B cell (primary cell): ENCODE measurements at regions not wholly inside any gene's neighbourhood (a gene's known extent, or its start where the extent isn't known, plus 50 kb on each side); places are given as distances from the start of the nearest gene placed in this dataset.
"Not testable (repeated sequence)": the region's sequence is repeated elsewhere in the genome, so short reads cannot be mapped to it uniquely, and the experiment has no call there.

ENCODE experiments used
- ATAC-seq: fragments of 200-7000 bp; cut with Tn5 transposase; one replicate; pipeline ENCODE4 v1.10.0; 2021; ENCODE audit warnings: low read depth, mild to moderate bottlenecking, moderate number of reproducible peaks, moderate library complexity
- CTCF ChIA-PET: fragments of 350-600 bp; sonication (Branson Sonifier 250); formaldehyde crosslinking; loops from one replicate; lab custom pipeline; 2021; ENCODE audit warnings: antibody characterized with exemption, inconsistent platforms; lab: Charles Lee
- POLR2A ChIA-PET: fragments of 350-600 bp; sonication (Branson Sonifier 250); formaldehyde crosslinking; loops from one replicate; lab custom pipeline; 2021; ENCODE audit warnings: antibody characterized with exemption; lab: Charles Lee
- DNase-seq: peaks from one replicate; pipeline ENCODE4 v3.0.0; 2013
- H2AFZ ChIP-seq: 2 replicates; pipeline ENCODE4 v1.6.1; 2012; ENCODE audit warnings: mild to moderate bottlenecking, low read depth, low read length; ENCODE audit not compliant: insufficient read depth, poor library complexity, severe bottlenecking
- H3K27ac ChIP-seq, 2 donors: 1 replicate in 1 of 2; 2 replicates in 1 of 2; pipeline ENCODE4 v1.5.1; 2012 to 2013; ENCODE audit warnings: low read length in 2 of 2, mild to moderate bottlenecking in 2 of 2, moderate library complexity in 1 of 2
- H3K27me3 ChIP-seq, 4 experiments: fragments of 200-600 bp in 1 of 4; sonication (generic) in 1 of 4; replicated peaks in 1 of 4; 1 replicate in 2 of 4; 2 replicates in 2 of 4; pipeline versions ENCODE4 v1.6.1 to v1.7.0; 2013 to 2016; ENCODE audit warnings: low read length in 3 of 4, mild to moderate bottlenecking in 2 of 4, mixed read lengths in 1 of 4, moderate library complexity in 1 of 4; ENCODE audit not compliant: insufficient read depth in 4 of 4, control insufficient read depth in 3 of 4; ENCODE audit errors: control extremely low read depth in 1 of 4
- H3K36me3 ChIP-seq, 2 experiments: replicated peaks in 1 of 2; 1 replicate in 1 of 2; 2 replicates in 1 of 2; pipeline versions ENCODE4 v1.6.1 to v1.7.1; 2013; ENCODE audit warnings: low read length in 1 of 2; ENCODE audit not compliant: insufficient read depth in 2 of 2, control insufficient read depth in 1 of 2; ENCODE audit errors: control extremely low read depth in 1 of 2, extremely low read depth in 1 of 2
- H3K4me1 ChIP-seq, 2 donors: fragments of 200-600 bp in 1 of 2; sonication (generic) in 1 of 2; 1 replicate in 1 of 2; 2 replicates in 1 of 2; pipeline versions ENCODE4 v1.5.1 to v1.6.1; 2013 to 2017; ENCODE audit warnings: low read length in 2 of 2; ENCODE audit not compliant: control insufficient read depth in 2 of 2, insufficient read depth in 2 of 2
- H3K4me2 ChIP-seq: replicated peaks from 2 replicates; pipeline ENCODE3; 2012; ENCODE audit warnings: mild to moderate bottlenecking, low read depth, low read length; ENCODE audit not compliant: poor library complexity, severe bottlenecking
- H3K4me3 ChIP-seq, 5 experiments: fragments of 200-600 bp in 1 of 5; sonication (generic) in 1 of 5; 1 replicate in 3 of 5; 2 replicates in 2 of 5; pipeline versions ENCODE4 v1.5.1 to v1.7.0; 2011 to 2016; ENCODE audit warnings: low read length in 4 of 5, mild to moderate bottlenecking in 4 of 5, low read depth in 2 of 5, control low read depth in 1 of 5, moderate library complexity in 1 of 5; ENCODE audit not compliant: insufficient read depth in 1 of 5; ENCODE audit errors: control extremely low read depth in 1 of 5, extremely low read depth in 1 of 5
- H3K79me2 ChIP-seq: fragments of 200-600 bp; sonication (generic); one replicate; pipeline ENCODE4 v1.6.0; 2016; ENCODE audit warnings: low read length; ENCODE audit not compliant: control insufficient read depth, insufficient read depth
- H3K9ac ChIP-seq: fragments of 200-600 bp; sonication (generic); 2 replicates; pipeline ENCODE4 v1.6.1; 2017; ENCODE audit warnings: mild to moderate bottlenecking, low read length, moderate library complexity
- H3K9me3 ChIP-seq, 3 donors: one replicate each; pipeline versions ENCODE4 v1.6.1 to v1.7.1; 2013; ENCODE audit warnings: low read length in 2 of 3; ENCODE audit not compliant: control insufficient read depth in 2 of 3, insufficient read depth in 1 of 3; ENCODE audit errors: control extremely low read depth in 1 of 3
- H4K20me1 ChIP-seq: 2 replicates; pipeline ENCODE4 v1.6.0; 2012; ENCODE audit warnings: mild to moderate bottlenecking, low read length; ENCODE audit not compliant: insufficient read depth, control insufficient read depth, poor library complexity, severe bottlenecking
- H3K27ac Mint-ChIP-seq: one replicate; pipeline ENCODE4 v1.8.0; 2021; ENCODE audit warnings: mixed read lengths
- H3K27me3 Mint-ChIP-seq: one replicate; pipeline ENCODE4 v1.8.0; 2021; ENCODE audit warnings: mixed read lengths
- H3K4me1 Mint-ChIP-seq: one replicate; pipeline ENCODE4 v1.8.0; 2021; ENCODE audit warnings: mixed read lengths
- H3K4me3 Mint-ChIP-seq: one replicate; pipeline ENCODE4 v1.8.0; 2021; ENCODE audit warnings: mixed read lengths
- H3K9me3 Mint-ChIP-seq: one replicate; pipeline ENCODE4 v1.8.0; 2022; ENCODE audit warnings: mixed read lengths; ENCODE audit not compliant: insufficient read depth
- WGBS: methylation state at CpG from one replicate; pipeline ENCODE4 v1.1.5; 2013; ENCODE audit warnings: missing lambda C conversion rate; ENCODE audit not compliant: insufficient coverage; 5-methylcytosine and 5-hydroxymethylcytosine counted together
- intact Hi-C: fragments of 100-400 bp; cut with micrococcal nuclease; formaldehyde crosslinking; loops from one replicate; pipeline ENCODE4 v1.10.0; 2022

DNA sequence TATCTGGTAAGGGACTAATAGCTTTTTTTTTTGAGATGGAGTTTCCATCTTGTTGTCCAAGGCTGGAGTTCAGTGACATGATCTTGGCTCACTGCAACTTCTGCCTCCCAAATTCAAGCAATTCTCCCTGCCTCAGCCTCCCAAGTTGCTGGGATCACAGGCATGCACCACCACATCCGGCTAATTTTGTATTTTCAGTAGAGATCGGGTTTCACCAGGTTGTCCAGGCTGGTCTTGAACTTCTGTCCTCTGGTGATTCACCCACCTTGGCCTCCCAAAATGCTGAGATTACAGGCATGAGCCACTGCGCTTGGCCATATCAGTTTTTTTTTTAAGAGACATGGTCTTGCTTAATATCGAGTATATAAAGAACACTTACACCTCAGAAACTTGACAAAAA is 4797.3 kb upstream of the OR11H1 start:
- H3K4me2 ChIP-seq, ATAC-seq, intact Hi-C loops, H3K4me1 ChIP-seq, H3K4me1 Mint-ChIP-seq, POLR2A ChIA-PET, H3K4me3 Mint-ChIP-seq, CTCF ChIA-PET, H3K27ac Mint-ChIP-seq, H2AFZ ChIP-seq, H3K4me3 ChIP-seq, H3K27ac ChIP-seq, H3K9ac ChIP-seq, H4K20me1 ChIP-seq, H3K36me3 ChIP-seq, H3K27me3 Mint-ChIP-seq, DNase-seq, H3K79me2 ChIP-seq, H3K27me3 ChIP-seq: not testable (repeated sequence)
- 88% methylated on average over 4 of the region's 4 CpGs for WGBS
- H3K9me3 Mint-ChIP-seq: peaks cover 44% of the 10 kb centered on the region
- peaks cover 0 to 55% (median 45%) of the 10 kb centered on the region in 3 donors for H3K9me3 ChIP-seq

DNA sequence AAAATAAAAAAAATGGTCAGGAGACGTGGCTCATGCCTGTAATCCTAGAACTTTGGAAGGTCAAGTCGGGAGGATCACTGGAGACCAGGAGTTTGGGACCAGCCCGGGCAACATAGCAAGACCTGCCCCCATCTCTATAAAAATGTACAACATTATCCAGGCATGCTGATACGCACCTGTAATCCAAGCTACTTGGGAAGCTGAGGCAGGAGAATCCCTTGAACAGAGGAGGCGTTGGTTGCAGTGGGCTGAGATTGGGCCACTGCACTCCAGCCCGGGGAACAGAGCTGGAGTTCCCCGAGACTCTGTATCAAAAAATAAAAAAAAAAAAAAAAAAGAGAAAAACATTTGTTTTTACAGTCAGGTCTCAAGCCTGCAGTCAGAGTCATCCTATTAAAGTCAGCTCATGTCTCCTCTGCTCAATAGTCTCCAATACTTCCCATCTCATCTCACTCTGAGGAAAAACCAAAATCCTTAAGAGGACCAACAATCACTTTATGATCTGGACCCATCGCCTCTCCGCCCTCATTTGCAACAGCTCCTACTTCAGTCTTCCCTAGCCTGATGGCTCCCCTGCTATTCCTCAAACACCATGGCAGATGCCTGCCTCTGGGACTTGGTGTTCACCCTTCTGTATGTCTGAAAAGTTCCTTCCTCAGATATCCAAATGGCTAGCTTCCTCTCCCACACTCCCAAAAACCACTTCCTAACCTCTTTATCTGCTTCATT is 4796.6 kb upstream of the OR11H1 start:
- H3K27ac ChIP-seq, CTCF ChIA-PET, H3K4me1 Mint-ChIP-seq, H2AFZ ChIP-seq, H3K4me3 Mint-ChIP-seq, H3K36me3 ChIP-seq, H3K27me3 Mint-ChIP-seq, H3K27me3 ChIP-seq, ATAC-seq, intact Hi-C loops, POLR2A ChIA-PET, H3K9ac ChIP-seq, H3K79me2 ChIP-seq, DNase-seq, H4K20me1 ChIP-seq, H3K4me1 ChIP-seq, H3K27ac Mint-ChIP-seq, H3K4me3 ChIP-seq, H3K4me2 ChIP-seq: not testable (repeated sequence)
- WGBS: 77% methylated on average over 9 of the region's 9 CpGs
- peaks cover 44% of the 10 kb centered on the region for H3K9me3 Mint-ChIP-seq
- H3K9me3 ChIP-seq: peaks cover 0 to 48% (median 45%) of the 10 kb centered on the region in 3 donors

DNA sequence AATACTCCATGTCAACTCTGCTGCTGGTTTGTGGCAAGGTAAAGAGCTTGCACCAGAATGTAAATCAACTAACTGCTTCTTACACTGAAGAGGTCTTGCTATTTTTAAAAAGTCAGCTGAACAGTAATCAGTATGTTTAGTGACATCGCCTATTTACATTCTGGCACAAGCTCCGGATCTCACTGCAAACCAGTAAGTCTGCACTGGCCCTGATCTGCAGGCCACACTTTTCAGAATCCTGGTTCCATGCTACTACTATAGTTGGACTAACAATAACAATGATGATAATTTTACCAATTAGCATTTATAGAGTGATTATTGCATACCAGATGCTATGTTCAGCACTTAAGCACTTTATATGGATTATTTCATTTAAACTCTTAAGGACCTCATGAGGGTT is 4792.9 kb upstream of the OR11H1 start:
- H3K79me2 ChIP-seq, POLR2A ChIA-PET, H3K27ac ChIP-seq, H3K4me3 Mint-ChIP-seq, ATAC-seq, H3K36me3 ChIP-seq, H2AFZ ChIP-seq, H3K4me1 Mint-ChIP-seq, intact Hi-C loops, H4K20me1 ChIP-seq, H3K4me1 ChIP-seq, H3K4me3 ChIP-seq, DNase-seq, H3K27ac Mint-ChIP-seq, H3K9ac ChIP-seq, CTCF ChIA-PET, H3K27me3 Mint-ChIP-seq, H3K4me2 ChIP-seq, H3K27me3 ChIP-seq: not testable (repeated sequence)
- peaks cover 23% of the 10 kb centered on the region for H3K9me3 Mint-ChIP-seq
- H3K9me3 ChIP-seq: peaks cover 1 to 21% (median 17%) of the 10 kb centered on the region in 3 donors
- 80% methylated on average over 1 of the region's 2 CpGs for WGBS

DNA sequence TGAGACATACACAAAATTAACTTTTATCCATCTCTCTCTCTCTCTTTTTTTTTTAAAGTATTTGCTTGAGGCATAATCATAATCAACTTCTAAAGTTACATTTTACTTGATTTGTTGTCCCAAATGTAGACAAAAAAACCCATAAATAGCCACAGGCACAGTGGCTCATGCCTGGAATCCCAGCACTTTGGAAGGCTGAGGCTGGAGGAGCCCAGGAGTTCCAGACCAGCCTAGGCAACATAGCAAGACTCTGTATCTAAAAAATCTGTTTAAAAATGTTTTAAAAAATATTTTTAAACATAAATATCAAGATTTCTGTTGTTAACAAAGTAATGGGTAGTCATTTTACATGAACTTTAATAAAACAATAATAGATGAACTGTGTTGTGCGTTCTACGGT is 4791.1 kb upstream of the OR11H1 start:
- no CpG with 5 or more reads among the region's 2 CpGs for WGBS
- CTCF ChIA-PET: not testable (repeated sequence)

More for the DNA sequence above, 4791.1 kb upstream of the OR11H1 start:
- H3K4me1 ChIP-seq, H3K9ac ChIP-seq, H3K27ac Mint-ChIP-seq, H4K20me1 ChIP-seq, H3K27me3 Mint-ChIP-seq, intact Hi-C loops, H3K79me2 ChIP-seq, POLR2A ChIA-PET, H3K36me3 ChIP-seq, H3K4me3 Mint-ChIP-seq, H3K27ac ChIP-seq, H3K27me3 ChIP-seq, DNase-seq, H3K4me2 ChIP-seq, H3K4me3 ChIP-seq, ATAC-seq, H2AFZ ChIP-seq, H3K4me1 Mint-ChIP-seq: not testable (repeated sequence)
- peaks cover 24% of the 10 kb centered on the region for H3K9me3 Mint-ChIP-seq
- H3K9me3 ChIP-seq: peaks cover 1 to 13% (median 12%) of the 10 kb centered on the region in 3 donors
